ENCODE measurements at regions not wholly inside any gene's neighbourhood (a gene's known extent, or its start where the extent isn't known, plus 50 kb on each side); places are given as distances from the start of the nearest gene placed in this dataset.

DNA sequence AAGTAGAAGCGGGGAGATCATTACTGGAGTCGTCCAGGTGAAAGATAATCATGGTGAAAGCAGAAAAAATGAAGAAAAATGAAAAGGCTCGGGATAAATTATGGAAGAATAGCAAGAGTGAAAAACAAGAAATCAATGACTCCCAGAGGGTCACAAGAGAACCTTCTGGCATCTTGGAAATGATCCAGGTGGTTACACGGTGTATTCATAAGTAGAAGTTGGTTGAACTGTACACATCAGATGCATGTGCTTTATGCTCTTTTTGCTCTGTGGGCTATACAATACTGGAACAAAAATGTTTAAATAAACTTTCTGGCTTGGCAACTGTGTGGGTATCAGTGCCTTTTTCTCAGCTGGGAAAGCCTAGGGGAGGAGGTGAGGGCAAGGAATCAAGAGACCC is 348.9 kb downstream of the RND3 start:
- H3K9me2 ChIP-seq = no peaks in the 10 kb centered on the region
- DNase-seq = no peak
- H3F3A ChIP-seq (replicated peaks; ENCODE audit: insufficient read depth) = peaks cover 29% of the 10 kb centered on the region
- H3K4me2 ChIP-seq = no peak overlapping the region
- H3K4me1 ChIP-seq (ENCODE audit: control insufficient read depth in 1 of 2, insufficient read depth in 2 of 2, low read depth in 1 of 2, low read length in 1 of 2) = peaks cover 3 to 24% of the 10 kb centered on the region in 2 experiments; a peak in 3 of 4 replicates
- H3K27me3 ChIP-seq (ENCODE audit: insufficient read depth) = no peaks in the 10 kb centered on the region
- H3K9ac ChIP-seq = no peak overlapping the region
- TF ChIP-seq, protein P1, sequence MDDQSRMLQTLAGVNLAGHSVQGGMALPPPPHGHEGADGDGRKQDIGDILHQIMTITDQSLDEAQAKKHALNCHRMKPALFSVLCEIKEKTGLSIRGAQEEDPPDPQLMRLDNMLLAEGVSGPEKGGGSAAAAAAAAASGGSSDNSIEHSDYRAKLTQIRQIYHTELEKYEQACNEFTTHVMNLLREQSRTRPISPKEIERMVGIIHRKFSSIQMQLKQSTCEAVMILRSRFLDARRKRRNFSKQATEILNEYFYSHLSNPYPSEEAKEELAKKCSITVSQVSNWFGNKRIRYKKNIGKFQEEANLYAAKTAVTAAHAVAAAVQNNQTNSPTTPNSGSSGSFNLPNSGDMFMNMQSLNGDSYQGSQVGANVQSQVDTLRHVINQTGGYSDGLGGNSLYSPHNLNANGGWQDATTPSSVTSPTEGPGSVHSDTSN (IDR thresholded peaks at IDR 0.05) = no peak
- no peak for TF ChIP-seq NFIC (IDR thresholded peaks at IDR 0.05; ENCODE audit: borderline replicate concordance)
- TF ChIP-seq TEAD4 (IDR thresholded peaks at IDR 0.05; ENCODE audit: borderline replicate concordance, insufficient read depth) = no peak
- no peak for TF ChIP-seq GABPA (IDR thresholded peaks at IDR 0.05; ENCODE audit: low read depth)
- TF ChIP-seq EP300 (IDR thresholded peaks at IDR 0.05; ENCODE audit: borderline replicate concordance in 1 of 2, low read depth in 1 of 2, low read length in 1 of 2) = no peak
- no peak for TF ChIP-seq USF1 (IDR thresholded peaks at IDR 0.05; ENCODE audit: borderline replicate concordance, low read depth)
- TF ChIP-seq, protein P2, sequence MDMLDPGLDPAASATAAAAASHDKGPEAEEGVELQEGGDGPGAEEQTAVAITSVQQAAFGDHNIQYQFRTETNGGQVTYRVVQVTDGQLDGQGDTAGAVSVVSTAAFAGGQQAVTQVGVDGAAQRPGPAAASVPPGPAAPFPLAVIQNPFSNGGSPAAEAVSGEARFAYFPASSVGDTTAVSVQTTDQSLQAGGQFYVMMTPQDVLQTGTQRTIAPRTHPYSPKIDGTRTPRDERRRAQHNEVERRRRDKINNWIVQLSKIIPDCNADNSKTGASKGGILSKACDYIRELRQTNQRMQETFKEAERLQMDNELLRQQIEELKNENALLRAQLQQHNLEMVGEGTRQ (IDR thresholded peaks at IDR 0.05; ENCODE audit: borderline replicate concordance, low read depth, low read length) = no peak
- TF ChIP-seq FOXJ3 (CRISPR knock-in tag; IDR thresholded peaks at IDR 0.05) = no peak
- TF ChIP-seq, protein P3, sequence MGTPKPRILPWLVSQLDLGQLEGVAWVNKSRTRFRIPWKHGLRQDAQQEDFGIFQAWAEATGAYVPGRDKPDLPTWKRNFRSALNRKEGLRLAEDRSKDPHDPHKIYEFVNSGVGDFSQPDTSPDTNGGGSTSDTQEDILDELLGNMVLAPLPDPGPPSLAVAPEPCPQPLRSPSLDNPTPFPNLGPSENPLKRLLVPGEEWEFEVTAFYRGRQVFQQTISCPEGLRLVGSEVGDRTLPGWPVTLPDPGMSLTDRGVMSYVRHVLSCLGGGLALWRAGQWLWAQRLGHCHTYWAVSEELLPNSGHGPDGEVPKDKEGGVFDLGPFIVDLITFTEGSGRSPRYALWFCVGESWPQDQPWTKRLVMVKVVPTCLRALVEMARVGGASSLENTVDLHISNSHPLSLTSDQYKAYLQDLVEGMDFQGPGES (IDR thresholded peaks at IDR 0.05; ENCODE audit: low read depth, low read length) = no peak
- no peak for TF ChIP-seq FOXM1 (IDR thresholded peaks at IDR 0.05; ENCODE audit: low read depth)
- TF ChIP-seq FOSL2 (IDR thresholded peaks at IDR 0.05; ENCODE audit: borderline replicate concordance, low read depth) = no peak
- no peak for TF ChIP-seq ELF1 (IDR thresholded peaks at IDR 0.05)
- no peak for TF ChIP-seq EZH2phosphoT487 (IDR thresholded peaks at IDR 0.05; ENCODE audit: borderline replicate concordance, low read depth)
- TF ChIP-seq, protein P4, sequence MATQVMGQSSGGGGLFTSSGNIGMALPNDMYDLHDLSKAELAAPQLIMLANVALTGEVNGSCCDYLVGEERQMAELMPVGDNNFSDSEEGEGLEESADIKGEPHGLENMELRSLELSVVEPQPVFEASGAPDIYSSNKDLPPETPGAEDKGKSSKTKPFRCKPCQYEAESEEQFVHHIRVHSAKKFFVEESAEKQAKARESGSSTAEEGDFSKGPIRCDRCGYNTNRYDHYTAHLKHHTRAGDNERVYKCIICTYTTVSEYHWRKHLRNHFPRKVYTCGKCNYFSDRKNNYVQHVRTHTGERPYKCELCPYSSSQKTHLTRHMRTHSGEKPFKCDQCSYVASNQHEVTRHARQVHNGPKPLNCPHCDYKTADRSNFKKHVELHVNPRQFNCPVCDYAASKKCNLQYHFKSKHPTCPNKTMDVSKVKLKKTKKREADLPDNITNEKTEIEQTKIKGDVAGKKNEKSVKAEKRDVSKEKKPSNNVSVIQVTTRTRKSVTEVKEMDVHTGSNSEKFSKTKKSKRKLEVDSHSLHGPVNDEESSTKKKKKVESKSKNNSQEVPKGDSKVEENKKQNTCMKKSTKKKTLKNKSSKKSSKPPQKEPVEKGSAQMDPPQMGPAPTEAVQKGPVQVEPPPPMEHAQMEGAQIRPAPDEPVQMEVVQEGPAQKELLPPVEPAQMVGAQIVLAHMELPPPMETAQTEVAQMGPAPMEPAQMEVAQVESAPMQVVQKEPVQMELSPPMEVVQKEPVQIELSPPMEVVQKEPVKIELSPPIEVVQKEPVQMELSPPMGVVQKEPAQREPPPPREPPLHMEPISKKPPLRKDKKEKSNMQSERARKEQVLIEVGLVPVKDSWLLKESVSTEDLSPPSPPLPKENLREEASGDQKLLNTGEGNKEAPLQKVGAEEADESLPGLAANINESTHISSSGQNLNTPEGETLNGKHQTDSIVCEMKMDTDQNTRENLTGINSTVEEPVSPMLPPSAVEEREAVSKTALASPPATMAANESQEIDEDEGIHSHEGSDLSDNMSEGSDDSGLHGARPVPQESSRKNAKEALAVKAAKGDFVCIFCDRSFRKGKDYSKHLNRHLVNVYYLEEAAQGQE (IDR thresholded peaks at IDR 0.05; ENCODE audit: low read depth, low read length) = no peak
- TF ChIP-seq JUND (IDR thresholded peaks at IDR 0.05) = no peak
- TF ChIP-seq YY1 (IDR thresholded peaks at IDR 0.05; ENCODE audit: low read depth) = no peak
- TF ChIP-seq TCF12 (IDR thresholded peaks at IDR 0.05) = no peak
- no peaks in the 10 kb centered on the region for H3K36me3 ChIP-seq (replicated peaks in 1 of 2; ENCODE audit: control insufficient read depth in 1 of 2, insufficient read depth in 2 of 2, low read length in 1 of 2)
- 95% methylated on average over 4 of the region's 4 CpGs for WGBS (ENCODE audit: low lambda C conversion rate)
- H3K9me3 ChIP-seq = no peaks in the 10 kb centered on the region
- H3K27ac ChIP-seq (ENCODE audit: low read depth in 2 of 2, low read length in 1 of 2) = no peak overlapping the region
- H3K79me2 ChIP-seq (ENCODE audit: insufficient read depth) = no peaks in the 10 kb centered on the region
- POLR2A ChIA-PET = no interaction called here
- no peak overlapping the region for H2AFZ ChIP-seq (ENCODE audit: low read depth)
- no peaks in the 10 kb centered on the region for H4K20me1 ChIP-seq (ENCODE audit: insufficient read depth)
- CTCF ChIA-PET = no interaction called here
- no peak overlapping the region for H3K4me3 ChIP-seq (ENCODE audit: low read depth in 2 of 2, low read length in 1 of 2)
